ENCODE measurements at regions not wholly inside any gene's neighbourhood (a gene's known extent, or its start where the extent isn't known, plus 50 kb on each side); places are given as distances from the start of the nearest gene placed in this dataset.
A peak's percentile ranks its signal among the peaks of the same experiment; 100 is the strongest.

GRCh38 chr11:104572279-104572678 lies 326.0 kb downstream of the CASP12 start:
- FAIRE-seq, result no peak
- Histone ChIP-seq H3K27me3 (ENCODE audit: control insufficient read depth, insufficient read depth, low read length) (no peaks in the 10 kb centered on the region), H3K4me1 (ENCODE audit: control insufficient read depth in 2 of 3, insufficient read depth in 2 of 3, low read depth in 1 of 3, low read length in 3 of 3) (no peaks in the 10 kb centered on the region), H3K27ac (ENCODE audit: low read depth in 2 of 2, low read length in 2 of 2) (no peak overlapping the region), H3K4me3 (ENCODE audit: low read length in 3 of 3) (no peak overlapping the region), H3K36me3 (ENCODE audit: control insufficient read depth in 2 of 3, insufficient read depth in 3 of 3, low read length in 3 of 3) (no peaks in the 10 kb centered on the region), H3K9ac (ENCODE audit: low read length in 3 of 3) (no peak overlapping the region), H3K9me3 (ENCODE audit: control insufficient read depth in 2 of 3, insufficient read depth in 1 of 3, low read length in 3 of 3) (no peaks in the 10 kb centered on the region)
- intact Hi-C loops (cut with DNase I), result no loop called here
- no peak for TF ChIP-seq CTCF (IDR thresholded peaks at IDR 0.05; ENCODE audit: borderline replicate concordance, extremely low read depth, insufficient read depth)
- no peak for DNase-seq

GRCh38 chr11:104570078-104570701 lies 328.1 kb downstream of the CASP12 start:
- H3K4me1 ChIP-seq (ENCODE audit: control insufficient read depth in 2 of 3, insufficient read depth in 2 of 3, low read depth in 1 of 3, low read length in 3 of 3), result no peaks in the 10 kb centered on the region
- H3K9me3 ChIP-seq (ENCODE audit: control insufficient read depth in 2 of 3, insufficient read depth in 1 of 3, low read length in 3 of 3), result no peaks in the 10 kb centered on the region
- no peaks in the 10 kb centered on the region for H3K27me3 ChIP-seq (ENCODE audit: control insufficient read depth, insufficient read depth, low read length)
- H3K9ac ChIP-seq (ENCODE audit: low read length in 3 of 3), result no peak overlapping the region
- intact Hi-C loops (cut with DNase I), result no loop called here
- TF ChIP-seq CTCF (IDR thresholded peaks at IDR 0.05; ENCODE audit: borderline replicate concordance, extremely low read depth, insufficient read depth), result no peak
- no peaks in the 10 kb centered on the region for H3K36me3 ChIP-seq (ENCODE audit: control insufficient read depth in 2 of 3, insufficient read depth in 3 of 3, low read length in 3 of 3)
- DNase-seq (no peak), FAIRE-seq (no peak)
- H3K4me3 ChIP-seq (ENCODE audit: low read length in 3 of 3), result no peak overlapping the region
- H3K27ac ChIP-seq (ENCODE audit: low read depth in 2 of 2, low read length in 2 of 2), result no peak overlapping the region

- no peak overlapping the region for H3K9ac ChIP-seq (ENCODE audit: low read length in 3 of 3)
- no peaks in the 10 kb centered on the region for H3K9me3 ChIP-seq (ENCODE audit: control insufficient read depth in 2 of 3, insufficient read depth in 1 of 3, low read length in 3 of 3)
- FAIRE-seq (no peak), DNase-seq (peak in 2 of 5 donors; percentile 5 to 26)
- intact Hi-C loops (cut with DNase I), result no loop called here
- no peaks in the 10 kb centered on the region for H3K36me3 ChIP-seq (ENCODE audit: control insufficient read depth in 2 of 3, insufficient read depth in 3 of 3, low read length in 3 of 3)
- TF ChIP-seq CTCF (IDR thresholded peaks at IDR 0.05; ENCODE audit: borderline replicate concordance, extremely low read depth, insufficient read depth), result no peak
- H3K4me3 ChIP-seq (ENCODE audit: low read length in 3 of 3), result no peak overlapping the region
- H3K27me3 ChIP-seq (ENCODE audit: control insufficient read depth, insufficient read depth, low read length), result no peaks in the 10 kb centered on the region
- H3K27ac ChIP-seq (ENCODE audit: low read depth in 2 of 2, low read length in 2 of 2), result no peak overlapping the region
- H3K4me1 ChIP-seq (ENCODE audit: control insufficient read depth in 2 of 3, insufficient read depth in 2 of 3, low read depth in 1 of 3, low read length in 3 of 3), result no peaks in the 10 kb centered on the region
Measured at GRCh38 chr11:104565583-104565961, 332.7 kb downstream of the CASP12 start.

All from kidney (tissue), 13 donors.